GM23248 (cell line): ENCODE measurements at regions not wholly inside any gene's neighbourhood (a gene's known extent, or its start where the extent isn't known, plus 50 kb on each side); places are given as distances from the start of the nearest gene placed in this dataset.

Experiments used
- EZH2 ChIP-seq: fragments of 200-600 bp; sonication (generic); IDR thresholded peaks from 2 replicates; pipeline ENCODE4 v1.6.1; 2018; ENCODE audit warnings: antibody characterized with exemption, mild to moderate bottlenecking; ENCODE audit not compliant: insufficient read depth, poor library complexity, severe bottlenecking
- EZH2phosphoT487 ChIP-seq: fragments of 200-600 bp; sonication (generic); IDR thresholded peaks from 2 replicates; pipeline ENCODE4 v1.6.1; 2018; ENCODE audit warnings: antibody characterized with exemption, moderate library complexity, mild to moderate bottlenecking, low read depth; ENCODE audit not compliant: insufficient read depth

GRCh38 chr2:61774351-61774750 is 79.5 kb downstream of the FAM161A start:
- TF ChIP-seq EZH2 (no peak), EZH2phosphoT487 (no peak)
